Mesenchymal stem cell (in vitro differentiated cells and primary cell): ENCODE measurements at regions not wholly inside any gene's neighbourhood (a gene's known extent, or its start where the extent isn't known, plus 50 kb on each side); places are given as distances from the start of the nearest gene placed in this dataset.

ENCODE experiments used
- DNase-seq: peaks from one replicate; pipeline ENCODE4 v3.0.0-alpha.2; 2013
- H2AFZ ChIP-seq: one replicate; pipeline ENCODE4 v1.6.1; 2013; ENCODE audit warnings: low read depth, mild to moderate bottlenecking, control low read depth, inconsistent platforms, low read length, moderate library complexity
- H2AK5ac ChIP-seq: 2 replicates; pipeline ENCODE4 v1.6.1; 2013; ENCODE audit warnings: low read length, moderate library complexity, mild to moderate bottlenecking, inconsistent platforms; ENCODE audit not compliant: severe bottlenecking
- H2BK120ac ChIP-seq: one replicate; pipeline ENCODE4 v1.6.1; 2013; ENCODE audit warnings: low read depth, mild to moderate bottlenecking, inconsistent platforms, low read length, moderate library complexity
- H2BK12ac ChIP-seq, 2 experiments: one replicate each; pipeline ENCODE4 v1.6.1; 2013; ENCODE audit warnings: inconsistent platforms in 2 of 2, low read length in 2 of 2, mild to moderate bottlenecking in 2 of 2, moderate library complexity in 2 of 2, control low read depth in 1 of 2
- H2BK15ac ChIP-seq: one replicate; pipeline ENCODE4 v1.6.1; 2013; ENCODE audit warnings: mild to moderate bottlenecking, low read depth, inconsistent platforms; ENCODE audit not compliant: poor library complexity, severe bottlenecking
- H2BK5ac ChIP-seq: 2 replicates; pipeline ENCODE4 v1.6.1; 2013; ENCODE audit warnings: low read depth, mild to moderate bottlenecking, low read length, control low read depth, inconsistent platforms; ENCODE audit not compliant: poor library complexity, severe bottlenecking
- H3K14ac ChIP-seq, 2 experiments: one replicate each; pipeline ENCODE4 v1.6.1; 2013; ENCODE audit warnings: inconsistent platforms in 2 of 2, low read length in 2 of 2, control low read depth in 1 of 2, mild to moderate bottlenecking in 1 of 2, moderate library complexity in 1 of 2
- H3K18ac ChIP-seq, 2 experiments: one replicate each; pipeline ENCODE4 v1.6.1; 2013; ENCODE audit warnings: inconsistent platforms in 2 of 2, low read length in 2 of 2, control low read depth in 1 of 2, low read depth in 1 of 2, mild to moderate bottlenecking in 1 of 2
- H3K23ac ChIP-seq, 2 experiments: one replicate each; pipeline ENCODE4 v1.6.1; 2013; ENCODE audit warnings: inconsistent platforms in 2 of 2, low read length in 2 of 2, mild to moderate bottlenecking in 2 of 2, moderate library complexity in 2 of 2, control low read depth in 1 of 2
- H3K27ac ChIP-seq: 2 replicates; pipeline ENCODE4 v1.5.1; 2013; ENCODE audit warnings: mild to moderate bottlenecking, moderate library complexity, low read length, control low read depth, inconsistent platforms; ENCODE audit not compliant: poor library complexity, severe bottlenecking
- H3K27me3 ChIP-seq, 2 experiments: 2 replicates each; pipeline versions ENCODE4 v1.6.1 to v1.7.0; 2013; ENCODE audit warnings: low read length in 2 of 2, mild to moderate bottlenecking in 2 of 2, moderate library complexity in 2 of 2, control low read depth in 1 of 2, inconsistent platforms in 1 of 2; ENCODE audit not compliant: control insufficient read depth in 1 of 2, insufficient read depth in 1 of 2
- H3K36me3 ChIP-seq, 2 experiments: 2 replicates each; pipeline versions ENCODE4 v1.6.1 to v1.7.0; 2013; ENCODE audit warnings: low read length in 2 of 2, control low read depth in 1 of 2, inconsistent platforms in 1 of 2, low read depth in 1 of 2, mild to moderate bottlenecking in 1 of 2; ENCODE audit not compliant: insufficient read depth in 2 of 2, control insufficient read depth in 1 of 2
- H3K4ac ChIP-seq, 2 experiments: one replicate each; pipeline ENCODE4 v1.6.1; 2013; ENCODE audit warnings: inconsistent platforms in 2 of 2, low read length in 2 of 2, mild to moderate bottlenecking in 2 of 2, moderate library complexity in 2 of 2, control low read depth in 1 of 2, low read depth in 1 of 2
- H3K4me1 ChIP-seq: 2 replicates; pipeline ENCODE4 v1.6.1; 2013; ENCODE audit warnings: low read depth, low read length, control low read depth; ENCODE audit not compliant: control insufficient read depth, insufficient read depth
- H3K4me2 ChIP-seq: 2 replicates; pipeline ENCODE4 v1.6.1; 2013; ENCODE audit warnings: low read length, mild to moderate bottlenecking, inconsistent platforms; ENCODE audit not compliant: poor library complexity, severe bottlenecking
- H3K4me3 ChIP-seq, 2 experiments: 2 replicates each; pipeline versions ENCODE4 v1.5.1 to v1.7.0; 2013; ENCODE audit warnings: low read length in 2 of 2, mild to moderate bottlenecking in 2 of 2, control low read depth in 1 of 2, low read depth in 1 of 2; ENCODE audit not compliant: insufficient read depth in 1 of 2
- H3K79me1 ChIP-seq: replicated peaks from 2 replicates; pipeline ENCODE4 v1.6.1; 2013; ENCODE audit warnings: mild to moderate bottlenecking, control low read depth, low read length, inconsistent platforms; ENCODE audit not compliant: poor library complexity, severe bottlenecking
- H3K9ac ChIP-seq: 2 replicates; pipeline ENCODE4 v1.7.0; 2013; ENCODE audit warnings: mild to moderate bottlenecking, low read length, moderate library complexity
- H3K9me3 ChIP-seq: 2 replicates; pipeline ENCODE4 v1.7.0; 2013; ENCODE audit warnings: mild to moderate bottlenecking, low read length; ENCODE audit not compliant: control insufficient read depth
- H4K8ac ChIP-seq: one replicate; pipeline ENCODE4 v1.6.1; 2013; ENCODE audit warnings: inconsistent platforms, mild to moderate bottlenecking, low read length, moderate library complexity
- H4K91ac ChIP-seq: one replicate; pipeline ENCODE4 v1.6.1; 2013; ENCODE audit warnings: mild to moderate bottlenecking, low read length, inconsistent platforms
- WGBS: methylation state at CpG from one replicate; pipeline ENCODE4 v1.1.7; 2013; ENCODE audit warnings: mixed read lengths; 5-methylcytosine and 5-hydroxymethylcytosine counted together

DNA sequence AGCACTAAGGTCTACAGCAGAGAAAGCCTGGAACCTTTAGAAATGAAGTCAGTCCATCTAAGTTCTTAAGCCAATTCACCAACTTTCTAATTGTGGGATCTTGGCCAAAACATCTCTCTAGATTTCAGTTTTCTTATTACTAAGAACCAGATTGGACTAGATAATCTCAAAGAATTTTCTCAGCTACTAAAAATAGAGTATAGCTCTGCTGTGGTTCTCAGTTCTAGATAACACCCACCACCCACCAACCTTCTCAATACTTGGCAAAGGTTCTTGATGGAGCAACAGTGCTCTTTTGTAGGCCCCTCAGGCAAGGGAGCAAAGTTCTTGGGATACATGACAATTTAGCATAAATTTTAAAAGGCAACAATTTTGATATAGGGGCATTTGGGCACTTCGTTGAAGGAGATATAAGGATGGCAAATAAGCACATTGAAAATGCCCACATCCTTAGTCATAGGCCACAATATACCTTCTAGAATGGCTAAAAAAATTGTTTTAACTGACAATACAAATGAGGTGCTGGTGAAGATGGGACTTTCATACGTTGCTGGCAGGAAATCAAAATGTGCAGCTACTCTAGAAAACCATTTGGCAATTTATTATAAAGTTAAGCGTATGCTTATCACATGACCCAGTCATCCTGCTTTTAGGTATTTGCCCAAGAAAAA, 74.4 kb upstream of the TMEM132E start:
- no peak overlapping the region for H2BK120ac ChIP-seq
- H2BK5ac ChIP-seq: no peak overlapping the region
- no peak overlapping the region for H4K8ac ChIP-seq
- DNase-seq: no peak
- H3K4me2 ChIP-seq: no peak overlapping the region
- H3K18ac ChIP-seq: no peak overlapping the region
- H4K91ac ChIP-seq: no peak overlapping the region
- no peak overlapping the region for H2BK15ac ChIP-seq
- H3K23ac ChIP-seq: no peak overlapping the region
- H3K4me1 ChIP-seq: no peaks in the 10 kb centered on the region
- no peak overlapping the region for H2BK12ac ChIP-seq
- 100% methylated on average over 1 of the region's 3 CpGs for WGBS
- H3K9me3 ChIP-seq: no peaks in the 10 kb centered on the region
- H3K27ac ChIP-seq: no peak overlapping the region
- no peaks in the 10 kb centered on the region for H3K36me3 ChIP-seq
- no peak overlapping the region for H2AFZ ChIP-seq
- no peak overlapping the region for H3K4me3 ChIP-seq
- no peaks in the 10 kb centered on the region for H3K79me1 ChIP-seq
- H3K27me3 ChIP-seq: peaks cover 0 to 51% of the 10 kb centered on the region in 2 experiments
- no peak overlapping the region for H3K4ac ChIP-seq
- H3K14ac ChIP-seq: no peak overlapping the region
- no peak overlapping the region for H3K9ac ChIP-seq
- no peak overlapping the region for H2AK5ac ChIP-seq

GRCh38 chr17:34503528-34504195, 75.7 kb upstream of the TMEM132E start:
- Histone ChIP-seq H3K23ac (no peak overlapping the region), H2AK5ac (no peak overlapping the region), H2BK120ac (no peak overlapping the region), H3K36me3 (no peaks in the 10 kb centered on the region), H3K79me1 (no peaks in the 10 kb centered on the region), H3K4me3 (no peak overlapping the region), H3K4me2 (no peak overlapping the region), H3K27me3 (peaks cover 0 to 45% of the 10 kb centered on the region in 2 experiments), H2BK5ac (no peak overlapping the region), H2AFZ (no peak overlapping the region), H3K14ac (no peak overlapping the region), H4K8ac (no peak overlapping the region), H3K9me3 (no peaks in the 10 kb centered on the region), H2BK15ac (no peak overlapping the region), H3K27ac (no peak overlapping the region), H3K4ac (no peak overlapping the region), H3K9ac (no peak overlapping the region), H3K18ac (no peak overlapping the region), H2BK12ac (no peak overlapping the region), H4K91ac (no peak overlapping the region), H3K4me1 (no peaks in the 10 kb centered on the region)
- no peak for DNase-seq
- WGBS: 71% methylated on average over 9 of the region's 10 CpGs

- Histone ChIP-seq H4K8ac (no peak overlapping the region), H3K27ac (no peak overlapping the region), H2AK5ac (no peak overlapping the region), H2AFZ (no peak overlapping the region), H3K4me3 (no peak overlapping the region), H3K4ac (no peak overlapping the region), H4K91ac (no peak overlapping the region), H3K36me3 (no peaks in the 10 kb centered on the region), H2BK5ac (no peak overlapping the region), H3K4me2 (no peak overlapping the region), H3K9me3 (no peaks in the 10 kb centered on the region), H2BK120ac (no peak overlapping the region), H3K27me3 (peaks cover 0 to 40% of the 10 kb centered on the region in 2 experiments), H3K14ac (no peak overlapping the region), H3K4me1 (no peaks in the 10 kb centered on the region), H2BK12ac (no peak overlapping the region), H3K18ac (no peak overlapping the region), H3K23ac (no peak overlapping the region), H3K79me1 (no peaks in the 10 kb centered on the region), H3K9ac (no peak overlapping the region), H2BK15ac (no peak overlapping the region)
- no peak for DNase-seq
- 60% methylated on average over 2 of the region's 4 CpGs for WGBS
Measured at GRCh38 chr17:34502426-34502825, 77.0 kb upstream of the TMEM132E start.

- no peaks in the 10 kb centered on the region for H3K36me3 ChIP-seq
- no peak overlapping the region for H4K8ac ChIP-seq
Measured at GRCh38 chr17:34499576-34499975, 79.8 kb upstream of the TMEM132E start.

More at GRCh38 chr17:34499576-34499975, 79.8 kb upstream of the TMEM132E start:
- H2AK5ac ChIP-seq: no peak overlapping the region
- no peak overlapping the region for H3K23ac ChIP-seq
- no peak overlapping the region for H2BK12ac ChIP-seq
- no peaks in the 10 kb centered on the region for H3K9me3 ChIP-seq
- no peak overlapping the region for H2BK15ac ChIP-seq
- H2AFZ ChIP-seq: no peak overlapping the region
- no peaks in the 10 kb centered on the region for H3K4me1 ChIP-seq
- DNase-seq: no peak
- no peak overlapping the region for H3K14ac ChIP-seq
- WGBS: 0% methylated on average over 1 of the region's 1 CpG
- H3K27me3 ChIP-seq: peaks cover 0 to 19% of the 10 kb centered on the region in 2 experiments
- H3K27ac ChIP-seq: no peak overlapping the region
- no peak overlapping the region for H3K4me2 ChIP-seq
- no peaks in the 10 kb centered on the region for H3K79me1 ChIP-seq
- H2BK5ac ChIP-seq: no peak overlapping the region
- no peak overlapping the region for H3K9ac ChIP-seq
- no peak overlapping the region for H2BK120ac ChIP-seq
- H3K4me3 ChIP-seq: no peak overlapping the region
- no peak overlapping the region for H3K18ac ChIP-seq
- H4K91ac ChIP-seq: no peak overlapping the region
- no peak overlapping the region for H3K4ac ChIP-seq
